Activated CD8-positive, alpha-beta T cell treated with anti-CD3 and anti-CD28 coated beads, Interleukin-2, amount 10 ng/mL, durations not matched to agents 7 days and 5 days (primary cell): ENCODE measurements at regions not wholly inside any gene's neighbourhood (a gene's known extent, or its start where the extent isn't known, plus 50 kb on each side); places are given as distances from the start of the nearest gene placed in this dataset.

ENCODE experiments used
- ATAC-seq: fragments of 150-1000 bp; cut with Tn5 transposase; one replicate; pipeline ENCODE4 v1.10.0; 2021; ENCODE audit warnings: moderate library complexity
- CTCF ChIA-PET: fragments of 350-600 bp; sonication (Branson Sonifier 250); formaldehyde crosslinking; loops from one replicate; lab custom pipeline; 2021; ENCODE audit warnings: antibody characterized with exemption; lab: Charles Lee
- POLR2A ChIA-PET: fragments of 350-600 bp; sonication (Branson Sonifier 250); formaldehyde crosslinking; loops from one replicate; lab custom pipeline; 2021; ENCODE audit warnings: antibody characterized with exemption; lab: Charles Lee
- DNase-seq: peaks from one replicate; pipeline ENCODE4 v3.0.0-alpha.2; 2020
- H3K27ac Mint-ChIP-seq: one replicate; pipeline ENCODE4 v1.8.0; 2021; ENCODE audit warnings: mild to moderate bottlenecking, mixed read lengths
- H3K27me3 Mint-ChIP-seq: one replicate; pipeline ENCODE4 v1.8.0; 2021; ENCODE audit warnings: low read depth, mixed read lengths
- H3K36me3 Mint-ChIP-seq: one replicate; pipeline ENCODE4 v1.8.0; 2021; ENCODE audit warnings: low read depth, mixed read lengths
- H3K4me1 Mint-ChIP-seq: one replicate; pipeline ENCODE4 v1.8.0; 2021; ENCODE audit warnings: low read depth, mixed read lengths
- H3K4me3 Mint-ChIP-seq: one replicate; pipeline ENCODE4 v1.8.0; 2021; ENCODE audit warnings: mild to moderate bottlenecking, mixed read lengths
- H3K9me3 Mint-ChIP-seq: one replicate; pipeline ENCODE4 v1.8.0; 2022; ENCODE audit warnings: mixed read lengths; ENCODE audit not compliant: insufficient read depth

DNA sequence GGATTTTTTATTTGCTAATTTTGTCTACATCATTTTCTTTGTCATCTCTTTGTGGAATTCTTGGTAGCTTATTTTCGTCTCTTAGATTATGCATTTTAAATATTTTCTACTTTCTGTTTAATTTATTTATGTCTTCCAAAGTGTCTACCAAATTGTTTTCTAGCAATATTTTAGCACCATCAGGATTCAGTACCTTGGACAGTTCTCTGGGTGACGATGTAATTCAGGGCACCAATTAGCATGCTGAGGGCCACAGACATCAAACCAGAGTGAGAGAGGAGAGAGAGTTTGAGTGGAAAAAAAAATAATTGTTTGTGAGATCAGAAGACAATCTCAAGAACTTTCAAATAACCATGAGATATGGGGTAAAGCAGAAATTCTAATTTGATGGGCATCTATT, 169.8 kb upstream of the CXADR start:
- POLR2A ChIA-PET, result interaction anchor here (0.6 kb wide), 1 partner anchor 243 kb away, joined by 4 read pairs; no protein-coding TSS in a partner anchor
- DNase-seq (no peak), ATAC-seq (no peak)
- Mint-ChIP-seq H3K27me3 (no peaks in the 10 kb centered on the region), H3K27ac (no peak overlapping the region), H3K4me3 (no peak overlapping the region), H3K36me3 (no peaks in the 10 kb centered on the region), H3K9me3 (peaks cover 7% of the 10 kb centered on the region), H3K4me1 (no peaks in the 10 kb centered on the region)
- CTCF ChIA-PET, result no interaction called here

DNA sequence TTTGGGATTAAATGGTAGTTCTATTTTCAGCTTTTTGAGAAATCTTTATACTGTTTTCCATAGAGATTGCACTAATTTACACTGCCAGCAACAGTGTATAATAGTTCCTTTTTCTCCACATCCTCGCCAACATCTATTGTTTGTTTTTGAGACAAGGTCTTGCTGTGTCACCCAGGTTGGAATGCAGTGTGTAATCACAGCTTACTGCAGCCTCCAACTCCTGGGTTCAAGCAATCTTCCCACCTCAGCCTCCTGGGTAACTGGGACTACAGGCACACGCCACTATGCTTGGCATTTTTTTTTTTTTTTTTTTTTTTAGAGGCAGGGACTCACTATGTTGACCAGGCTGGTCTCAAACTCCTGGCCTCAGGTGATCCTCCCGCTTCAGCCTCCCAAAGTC, 164.5 kb upstream of the CXADR start:
- Mint-ChIP-seq H3K9me3 (no peaks in the 10 kb centered on the region), H3K36me3 (no peaks in the 10 kb centered on the region), H3K4me1 (no peaks in the 10 kb centered on the region), H3K27ac (no peak overlapping the region), H3K4me3 (no peak overlapping the region), H3K27me3 (no peaks in the 10 kb centered on the region)
- no peak for ATAC-seq
- CTCF ChIA-PET, result no interaction called here
- DNase-seq, result no peak
- POLR2A ChIA-PET, result no interaction called here

DNA sequence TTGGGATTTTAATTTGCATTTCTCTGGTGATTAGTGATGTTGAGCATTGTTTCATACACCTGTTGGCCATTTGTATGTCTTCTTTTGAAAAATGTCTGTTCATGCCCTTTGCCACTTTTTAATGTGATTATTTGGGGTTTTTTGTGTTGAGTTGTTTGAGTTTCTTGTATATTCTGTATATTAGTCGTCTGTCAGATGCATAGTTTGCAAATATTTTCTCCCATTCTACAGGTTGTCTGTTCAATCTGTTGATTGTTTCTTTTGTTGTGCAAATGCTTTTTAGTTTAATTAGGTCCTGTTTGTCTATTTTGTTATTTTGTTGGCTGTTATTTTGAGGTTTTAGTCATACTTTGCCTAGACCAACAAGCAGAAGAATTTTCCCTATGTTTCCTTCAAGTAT, 164.0 kb upstream of the CXADR start:
- no peak overlapping the region for H3K27ac Mint-ChIP-seq
- ChIA-PET CTCF (no interaction called here), POLR2A (no interaction called here)
- DNase-seq (no peak), ATAC-seq (no peak)
- H3K4me1 Mint-ChIP-seq, result no peaks in the 10 kb centered on the region
- no peaks in the 10 kb centered on the region for H3K27me3 Mint-ChIP-seq
- H3K36me3 Mint-ChIP-seq, result no peaks in the 10 kb centered on the region
- no peaks in the 10 kb centered on the region for H3K9me3 Mint-ChIP-seq
- H3K4me3 Mint-ChIP-seq, result no peak overlapping the region

DNA sequence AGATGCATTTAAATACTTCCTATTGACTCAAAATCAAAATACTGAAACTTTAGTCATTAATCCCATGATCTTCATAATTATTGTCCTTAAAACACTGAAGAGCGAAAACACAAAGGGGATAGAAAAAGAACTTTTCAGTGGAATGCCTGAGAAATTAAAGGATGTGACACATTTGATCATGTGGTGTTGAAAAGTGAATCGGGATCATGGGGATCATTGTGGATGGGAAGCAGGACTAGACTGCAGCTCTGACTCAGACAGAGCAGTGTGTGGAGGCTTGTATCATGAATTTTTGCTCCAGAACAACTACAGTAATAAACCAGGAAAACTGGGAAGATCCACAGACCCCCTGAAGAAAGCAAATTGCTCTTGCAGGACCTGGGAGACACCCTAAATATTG, 161.1 kb upstream of the CXADR start:
- Mint-ChIP-seq H3K27ac (no peak overlapping the region), H3K4me3 (no peak overlapping the region), H3K4me1 (no peaks in the 10 kb centered on the region), H3K27me3 (no peaks in the 10 kb centered on the region), H3K9me3 (no peaks in the 10 kb centered on the region), H3K36me3 (no peaks in the 10 kb centered on the region)
- CTCF ChIA-PET, result no interaction called here
- ATAC-seq (no peak), DNase-seq (no peak)
- POLR2A ChIA-PET, result no interaction called here

DNA sequence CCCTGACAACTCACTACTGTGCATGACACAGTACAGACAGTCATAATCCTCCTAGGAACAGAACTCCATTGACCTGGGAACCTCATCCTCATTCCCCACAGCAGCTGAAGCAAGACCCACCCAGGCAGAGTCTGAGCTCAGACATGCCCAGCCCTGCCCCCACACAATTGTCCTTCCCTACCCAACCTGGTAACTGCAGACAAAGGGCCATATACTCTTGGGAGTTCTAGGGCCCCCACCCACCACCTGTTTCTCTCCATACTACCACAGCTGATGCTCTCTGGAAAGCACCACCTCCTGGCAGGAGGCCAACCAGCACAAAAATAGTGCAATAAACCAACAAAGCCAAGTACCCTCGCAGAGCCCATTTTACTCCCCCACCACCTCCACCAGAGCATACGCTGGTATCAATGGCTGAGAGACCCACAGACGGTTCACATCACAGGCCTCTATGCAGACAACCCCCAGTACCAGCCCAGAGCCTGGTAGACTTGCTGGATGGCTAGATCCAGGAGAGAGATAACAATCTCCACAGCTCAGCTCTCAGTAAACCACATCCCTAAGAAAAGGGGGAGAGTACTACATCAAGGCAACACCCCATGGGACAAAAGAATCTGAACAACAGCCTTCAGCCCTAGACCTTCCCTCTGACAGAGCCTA, 159.7 kb upstream of the CXADR start:
- ChIA-PET POLR2A (no interaction called here), CTCF (no interaction called here)
- H3K27ac Mint-ChIP-seq, result no peak overlapping the region
- no peaks in the 10 kb centered on the region for H3K27me3 Mint-ChIP-seq
- H3K9me3 Mint-ChIP-seq, result no peaks in the 10 kb centered on the region
- ATAC-seq, result no peak
- no peaks in the 10 kb centered on the region for H3K36me3 Mint-ChIP-seq
- no peaks in the 10 kb centered on the region for H3K4me1 Mint-ChIP-seq
- no peak for DNase-seq
- no peak overlapping the region for H3K4me3 Mint-ChIP-seq

DNA sequence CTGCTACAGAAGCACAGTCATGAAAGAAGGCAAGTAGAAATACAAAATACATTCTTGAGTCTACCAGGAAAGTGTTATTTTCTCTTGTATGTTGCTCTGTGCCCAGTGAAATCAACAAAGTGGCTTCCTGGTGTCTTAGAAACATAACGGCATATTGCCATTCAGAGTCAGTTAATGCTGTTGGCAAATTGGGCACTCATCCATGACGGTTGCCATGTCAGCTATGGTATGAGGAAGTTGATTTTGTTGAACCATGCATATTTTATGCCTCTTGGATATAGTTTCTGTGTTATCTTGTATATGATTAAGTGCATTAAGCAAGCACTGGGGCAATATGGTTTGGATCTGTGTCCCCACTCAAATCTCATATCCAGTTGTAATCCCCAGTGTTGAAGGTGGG, 153.1 kb upstream of the CXADR start:
- Mint-ChIP-seq H3K36me3 (no peaks in the 10 kb centered on the region), H3K4me3 (no peak overlapping the region), H3K4me1 (no peaks in the 10 kb centered on the region), H3K27ac (no peak overlapping the region), H3K9me3 (no peaks in the 10 kb centered on the region), H3K27me3 (no peaks in the 10 kb centered on the region)
- DNase-seq, result no peak
- ATAC-seq, result no peak
- ChIA-PET POLR2A (no interaction called here), CTCF (no interaction called here)

DNA sequence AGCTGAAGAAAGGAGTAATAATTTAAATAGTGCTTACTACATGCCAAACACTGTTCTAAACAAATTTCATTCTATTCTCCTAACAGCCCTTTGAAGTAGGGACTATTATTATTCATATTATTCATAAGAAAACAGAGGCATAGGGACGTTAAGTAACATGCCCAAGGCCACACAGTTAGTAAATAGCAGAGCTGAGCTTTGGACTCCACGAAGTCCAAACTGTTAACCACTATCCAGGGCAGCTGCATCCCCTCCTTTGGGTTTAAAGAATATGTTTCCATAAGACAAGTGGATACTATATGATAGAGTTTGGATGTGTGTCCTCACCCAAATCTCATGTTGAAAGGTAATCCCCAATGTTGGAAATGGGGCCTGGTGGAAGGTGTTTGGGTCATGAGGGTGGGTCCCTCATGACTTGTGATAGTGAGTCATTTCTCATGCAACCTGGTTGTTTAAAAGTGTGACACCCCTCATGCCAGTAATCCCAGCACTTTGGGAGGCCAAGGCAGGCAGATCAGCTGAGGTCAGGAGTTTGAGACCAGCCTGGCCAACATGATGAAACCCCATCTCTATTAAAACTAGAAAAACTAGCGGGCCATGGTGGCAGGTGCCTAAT, 144.0 kb upstream of the CXADR start:
- CTCF ChIA-PET, result no interaction called here
- POLR2A ChIA-PET, result no interaction called here
- Mint-ChIP-seq H3K4me1 (no peaks in the 10 kb centered on the region), H3K36me3 (no peaks in the 10 kb centered on the region), H3K4me3 (no peak overlapping the region), H3K27ac (no peak overlapping the region), H3K9me3 (no peaks in the 10 kb centered on the region), H3K27me3 (no peaks in the 10 kb centered on the region)
- DNase-seq, result no peak
- ATAC-seq, result no peak

DNA sequence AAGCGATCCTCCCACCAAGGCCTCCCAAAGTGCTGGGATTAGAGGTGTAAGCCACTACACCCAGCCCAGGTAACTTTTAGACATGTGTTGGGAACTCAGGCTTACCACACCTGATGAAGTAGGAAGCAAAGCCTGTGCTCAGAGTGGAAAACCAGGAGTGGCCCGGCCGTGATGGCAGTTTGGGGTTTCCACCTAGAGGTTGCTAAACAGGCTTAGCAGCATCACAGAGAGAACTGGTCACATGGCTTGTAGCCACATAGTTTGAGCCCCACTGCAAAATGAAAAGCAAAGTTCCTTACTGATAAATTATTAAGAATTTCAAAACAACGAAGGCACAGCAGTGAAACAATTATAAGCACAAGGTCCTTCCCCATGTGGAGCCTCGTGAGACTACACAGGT, 142.6 kb upstream of the CXADR start:
- Mint-ChIP-seq H3K36me3 (no peaks in the 10 kb centered on the region), H3K4me3 (no peak overlapping the region), H3K4me1 (no peaks in the 10 kb centered on the region), H3K9me3 (no peaks in the 10 kb centered on the region), H3K27me3 (no peaks in the 10 kb centered on the region), H3K27ac (no peak overlapping the region)
- CTCF ChIA-PET, result interaction anchor here (1.2 kb wide), 1 partner anchor 17 kb away, joined by 3 read pairs; no protein-coding TSS in a partner anchor
- POLR2A ChIA-PET, result no interaction called here
- DNase-seq (no peak), ATAC-seq (no peak)

DNA sequence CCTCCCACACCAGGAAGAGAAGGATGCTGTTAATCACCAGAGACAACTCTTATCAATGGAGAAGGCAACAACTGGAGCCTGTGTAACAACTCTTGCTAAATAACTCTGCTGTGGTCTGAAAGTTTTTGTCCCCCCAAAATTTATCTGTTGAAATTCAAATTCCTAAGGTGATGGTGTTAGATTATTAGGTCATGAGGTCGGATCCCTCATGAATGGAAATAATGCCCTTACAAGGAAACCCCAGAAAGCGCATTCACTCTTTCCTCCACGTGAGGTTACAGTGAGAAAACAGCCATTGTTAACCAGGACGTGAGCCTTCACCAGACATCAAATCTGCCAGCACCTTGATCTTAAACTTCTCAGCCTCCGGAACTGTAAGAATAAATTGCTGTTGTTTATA, 141.9 kb upstream of the CXADR start:
- POLR2A ChIA-PET, result no interaction called here

DNA sequence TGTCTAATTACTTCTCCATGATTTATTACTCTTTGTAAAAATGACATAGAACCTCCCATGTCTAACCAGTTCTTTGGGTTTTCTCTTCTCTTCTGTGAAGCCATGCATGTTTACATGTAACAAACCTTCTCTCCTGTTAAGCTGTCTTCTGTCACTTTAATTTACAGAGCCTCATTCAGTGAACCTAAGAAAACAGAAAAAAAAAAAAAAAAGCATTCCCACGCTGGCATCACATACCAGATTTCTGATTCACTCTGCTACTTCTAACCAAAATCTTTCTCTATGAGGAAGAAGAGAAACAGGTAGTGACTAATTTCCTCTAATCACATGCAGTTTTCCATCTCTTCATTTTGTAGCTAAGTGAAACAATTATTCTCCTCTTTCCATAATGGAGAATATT, 141.4 kb upstream of the CXADR start:
- ChIA-PET CTCF (no interaction called here), POLR2A (no interaction called here)
- Mint-ChIP-seq H3K27me3 (no peaks in the 10 kb centered on the region), H3K4me1 (no peaks in the 10 kb centered on the region), H3K9me3 (no peaks in the 10 kb centered on the region), H3K36me3 (no peaks in the 10 kb centered on the region), H3K27ac (no peak overlapping the region), H3K4me3 (no peak overlapping the region)
- ATAC-seq (no peak), DNase-seq (no peak)

More for the DNA sequence above, 141.9 kb upstream of the CXADR start:
- CTCF ChIA-PET, result no interaction called here
- DNase-seq, result no peak
- Mint-ChIP-seq H3K27ac (no peak overlapping the region), H3K36me3 (no peaks in the 10 kb centered on the region), H3K9me3 (no peaks in the 10 kb centered on the region), H3K4me3 (no peak overlapping the region), H3K4me1 (no peaks in the 10 kb centered on the region), H3K27me3 (no peaks in the 10 kb centered on the region)
- ATAC-seq, result no peak

DNA sequence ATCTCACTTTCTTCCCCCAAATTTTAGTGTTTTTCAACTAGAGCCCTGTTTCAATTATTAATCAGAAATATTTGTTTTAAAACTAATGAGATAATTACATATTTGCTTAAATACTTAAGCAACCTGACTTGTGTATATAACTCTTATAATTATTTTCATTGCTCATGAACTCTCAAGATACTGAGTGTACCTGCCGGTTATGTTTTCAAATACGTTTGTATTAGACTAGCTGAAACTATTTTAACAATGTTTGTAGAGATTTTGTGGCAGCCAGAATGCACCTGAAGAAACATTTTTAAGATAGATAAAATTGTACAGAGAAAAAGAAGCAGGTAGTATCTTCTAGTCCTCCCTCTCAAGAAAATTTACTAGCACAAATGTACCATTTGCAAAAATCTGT, 140.6 kb upstream of the CXADR start:
- no peaks in the 10 kb centered on the region for H3K9me3 Mint-ChIP-seq
- CTCF ChIA-PET, result no interaction called here
- no peak overlapping the region for H3K4me3 Mint-ChIP-seq
- no peaks in the 10 kb centered on the region for H3K36me3 Mint-ChIP-seq
- no peak for DNase-seq
- H3K4me1 Mint-ChIP-seq, result no peaks in the 10 kb centered on the region
- POLR2A ChIA-PET, result no interaction called here
- ATAC-seq, result no peak
- no peak overlapping the region for H3K27ac Mint-ChIP-seq
- no peaks in the 10 kb centered on the region for H3K27me3 Mint-ChIP-seq

DNA sequence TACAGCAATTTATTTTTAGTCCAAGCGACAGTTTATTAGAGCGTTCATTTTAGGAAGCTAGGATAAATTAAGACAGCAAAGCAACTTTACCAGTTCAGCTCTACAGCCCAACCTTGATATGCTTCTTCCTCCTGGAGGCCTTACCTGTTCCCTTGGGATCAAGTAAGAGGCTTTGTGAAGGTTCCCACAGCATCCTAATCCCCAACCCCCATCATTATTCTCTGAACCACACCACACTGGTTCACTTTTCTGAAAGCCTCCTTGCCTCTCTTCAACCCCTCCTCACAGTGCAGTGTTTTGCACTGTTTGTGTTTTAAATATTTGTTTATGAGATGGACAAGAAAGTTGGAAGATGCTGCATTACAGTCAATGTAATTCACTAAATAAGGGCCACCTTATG, 126.3 kb upstream of the CXADR start:
- Mint-ChIP-seq H3K4me3 (no peak overlapping the region), H3K27ac (no peak overlapping the region)

More for the DNA sequence above, 126.3 kb upstream of the CXADR start:
- ATAC-seq (no peak), DNase-seq (no peak)
- Mint-ChIP-seq H3K27me3 (peaks cover 5% of the 10 kb centered on the region), H3K36me3 (no peaks in the 10 kb centered on the region), H3K4me1 (no peaks in the 10 kb centered on the region), H3K9me3 (peaks cover 6% of the 10 kb centered on the region)
- CTCF ChIA-PET, result interaction anchor here (0.8 to 2.6 kb wide), 14 partner anchors 13 to 539 kb away, joined by 3 to 39 read pairs (median 4); no protein-coding TSS in a partner anchor
- POLR2A ChIA-PET, result no interaction called here
